ENCODE measurements at regions not wholly inside any gene's neighbourhood (a gene's known extent, or its start where the extent isn't known, plus 50 kb on each side); places are given as distances from the start of the nearest gene placed in this dataset.

DNA sequence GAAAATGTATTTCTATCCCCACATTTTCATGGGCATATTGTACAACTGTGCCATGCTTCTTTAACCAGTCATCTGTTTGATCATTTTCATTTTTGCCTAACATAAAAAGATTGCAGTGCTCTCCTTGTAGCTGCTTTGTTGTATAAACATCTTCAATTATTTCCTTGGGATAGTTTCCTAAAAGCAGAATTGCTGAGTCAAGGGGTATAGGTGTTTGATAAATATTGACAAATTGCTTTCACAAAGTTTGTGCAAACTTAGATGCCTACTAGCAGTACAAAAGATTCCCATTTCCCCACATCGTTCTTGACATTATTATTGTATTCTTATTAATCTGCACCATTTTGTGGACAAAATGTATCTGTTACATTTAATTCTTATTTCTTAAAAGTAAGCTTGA lies 479.6 kb downstream of the FBXO15 start:
- RAD21 ChIA-PET (ENCODE audit: unreplicated experiment) = no interaction called here
- ATAC-seq (no peak), FAIRE-seq (no peak), DNase-seq (ENCODE audit: low read depth, low spot score) (no peak)
- no peaks in the 10 kb centered on the region; the same call in 1 of the 2 replicates for H3K4me1 ChIP-seq (ENCODE audit: control insufficient read depth, insufficient read depth, low read length)
- 38% methylated on average over 1 of the region's 1 CpG for WGBS (ENCODE audit: insufficient coverage, insufficient replicate concordance, low lambda C conversion rate, missing lambda C conversion rate)
- intact Hi-C loops (cut with micrococcal nuclease; ENCODE audit: unreplicated experiment) (no loop called here), in situ Hi-C loops (cut with MboI) (no loop called here)
- H3K36me3 ChIP-seq (ENCODE audit: control insufficient read depth in 2 of 2, insufficient read depth in 2 of 2, low read length in 1 of 2) = no peaks in the 10 kb centered on the region
- no peaks in the 10 kb centered on the region for H3K9me3 ChIP-seq (replicated peaks; ENCODE audit: control insufficient read depth, insufficient read depth, low read length)
- H3K9ac ChIP-seq (ENCODE audit: control insufficient read depth, insufficient read depth, low read length) = no peak overlapping the region
- POLR2A ChIA-PET = no interaction called here
- SMC1A ChIA-PET (ENCODE audit: uncharacterized antibody, unreplicated experiment) = no interaction called here
- TF ChIP-seq RELA (IDR thresholded peaks at IDR 0.05; ENCODE audit: borderline replicate concordance, partially characterized antibody) (no peak), HSF1 (IDR thresholded peaks at IDR 0.05; ENCODE audit: low read depth, low read length) (no peak), NFYA (IDR thresholded peaks at IDR 0.05; ENCODE audit: borderline replicate concordance, low read depth, low read length) (no peak), NRF1 (conservative IDR thresholded peaks at IDR 0.05; ENCODE audit: low read depth, low read length) (no peak)
- H3K27me3 ChIP-seq (replicated peaks in 1 of 2; ENCODE audit: control insufficient read depth in 2 of 2, insufficient read depth in 2 of 2, low read length in 1 of 2) = no peaks in the 10 kb centered on the region; a peak in 1 of 4 replicates
- CTCF ChIA-PET = no interaction called here
- H3K4me3 ChIP-seq = no peak overlapping the region
- H4K20me1 ChIP-seq (ENCODE audit: control insufficient read depth, insufficient read depth) = no peaks in the 10 kb centered on the region
- no TSS peak for BruUV-seq (replicated peaks)
- H3K79me2 ChIP-seq (ENCODE audit: control insufficient read depth, insufficient read depth, low read length) = no peaks in the 10 kb centered on the region
- H2AFZ ChIP-seq (ENCODE audit: control insufficient read depth, low read depth, low read length) = no peak overlapping the region
- no peak overlapping the region for H3K4me2 ChIP-seq (ENCODE audit: control insufficient read depth, insufficient read depth)
- H3K27ac ChIP-seq (ENCODE audit: control insufficient read depth, insufficient read depth) = no peak overlapping the region

DNA sequence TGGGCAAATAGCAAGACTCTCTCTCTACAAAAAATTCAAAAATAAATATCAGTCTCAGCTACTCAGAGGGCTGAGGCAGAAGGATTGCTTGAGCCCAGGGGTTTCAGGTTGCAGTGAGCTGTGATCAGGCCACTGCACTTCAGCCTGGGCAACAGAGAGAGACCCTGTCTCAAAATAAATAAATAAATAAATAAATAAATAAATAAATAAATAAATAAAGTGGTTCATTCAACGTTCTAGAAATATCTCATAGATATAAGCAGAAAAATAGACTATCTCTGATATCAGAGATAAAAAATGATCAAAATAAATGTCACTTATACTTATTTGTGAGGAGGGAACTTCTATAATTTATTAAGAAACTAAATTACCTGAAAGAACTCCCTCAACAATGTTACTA lies 480.9 kb downstream of the FBXO15 start:
- POLR2A ChIA-PET = no interaction called here
- no peaks in the 10 kb centered on the region for H3K9me3 ChIP-seq (replicated peaks; ENCODE audit: control insufficient read depth, insufficient read depth, low read length)
- SMC1A ChIA-PET (ENCODE audit: uncharacterized antibody, unreplicated experiment) = no interaction called here
- RAD21 ChIA-PET (ENCODE audit: unreplicated experiment) = no interaction called here
- CTCF ChIA-PET = no interaction called here
- no peaks in the 10 kb centered on the region; a peak in 1 of 4 replicates for H3K27me3 ChIP-seq (replicated peaks in 1 of 2; ENCODE audit: control insufficient read depth in 2 of 2, insufficient read depth in 2 of 2, low read length in 1 of 2)
- H3K4me1 ChIP-seq (ENCODE audit: control insufficient read depth, insufficient read depth, low read length) = no peaks in the 10 kb centered on the region; the same call in 1 of the 2 replicates
- TF ChIP-seq RB1 (IDR thresholded peaks at IDR 0.05; ENCODE audit: borderline replicate concordance) (no peak), BCL11A (IDR thresholded peaks at IDR 0.05; ENCODE audit: low read depth, low read length) (no peak), RAD51 (IDR thresholded peaks at IDR 0.05) (no peak)
- no peak overlapping the region for H3K27ac ChIP-seq (ENCODE audit: control insufficient read depth, insufficient read depth)
- H2AFZ ChIP-seq (ENCODE audit: control insufficient read depth, low read depth, low read length) = no peak overlapping the region
- H3K36me3 ChIP-seq (ENCODE audit: control insufficient read depth in 2 of 2, insufficient read depth in 2 of 2, low read length in 1 of 2) = no peaks in the 10 kb centered on the region
- FAIRE-seq (no peak), ATAC-seq (no peak), DNase-seq (ENCODE audit: low read depth, low spot score) (no peak)
- in situ Hi-C loops (cut with MboI) = no loop called here
- no TSS peak for BruUV-seq (replicated peaks)
- no peaks in the 10 kb centered on the region for H4K20me1 ChIP-seq (ENCODE audit: control insufficient read depth, insufficient read depth)
- H3K4me3 ChIP-seq = no peak overlapping the region
- intact Hi-C loops (cut with micrococcal nuclease; ENCODE audit: unreplicated experiment) = no loop called here
- no peak overlapping the region for H3K9ac ChIP-seq (ENCODE audit: control insufficient read depth, insufficient read depth, low read length)
- 100% methylated on average over 1 of the region's 1 CpG for WGBS (ENCODE audit: insufficient coverage, insufficient replicate concordance, low lambda C conversion rate, missing lambda C conversion rate)
- H3K4me2 ChIP-seq (ENCODE audit: control insufficient read depth, insufficient read depth) = no peak overlapping the region
- no peaks in the 10 kb centered on the region for H3K79me2 ChIP-seq (ENCODE audit: control insufficient read depth, insufficient read depth, low read length)
